ENCODE measurements at regions not wholly inside any gene's neighbourhood (a gene's known extent, or its start where the extent isn't known, plus 50 kb on each side); places are given as distances from the start of the nearest gene placed in this dataset.

DNA sequence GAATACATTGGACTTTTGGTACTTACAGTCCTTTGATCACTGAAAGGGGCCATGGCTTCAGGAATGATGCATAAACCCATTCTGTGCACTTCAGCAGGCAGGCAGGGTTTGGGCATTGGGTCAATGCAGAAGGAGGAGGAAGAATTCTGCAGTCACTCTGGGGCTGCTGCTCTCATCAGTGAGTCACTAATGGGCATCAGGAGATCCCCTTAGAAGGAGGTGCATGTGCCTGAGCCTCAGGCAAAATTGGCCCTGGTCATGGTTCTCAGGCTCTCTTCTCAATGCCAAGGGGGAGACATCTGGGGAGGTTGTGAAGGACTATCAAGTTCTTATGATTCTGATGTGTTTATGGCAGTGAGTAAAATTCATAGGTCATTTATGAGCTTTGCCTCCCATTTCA, 52.0 kb upstream of the TNP1 start:
- H3K27ac ChIP-seq, result no peak overlapping the region
- TF ChIP-seq, protein P1, sequence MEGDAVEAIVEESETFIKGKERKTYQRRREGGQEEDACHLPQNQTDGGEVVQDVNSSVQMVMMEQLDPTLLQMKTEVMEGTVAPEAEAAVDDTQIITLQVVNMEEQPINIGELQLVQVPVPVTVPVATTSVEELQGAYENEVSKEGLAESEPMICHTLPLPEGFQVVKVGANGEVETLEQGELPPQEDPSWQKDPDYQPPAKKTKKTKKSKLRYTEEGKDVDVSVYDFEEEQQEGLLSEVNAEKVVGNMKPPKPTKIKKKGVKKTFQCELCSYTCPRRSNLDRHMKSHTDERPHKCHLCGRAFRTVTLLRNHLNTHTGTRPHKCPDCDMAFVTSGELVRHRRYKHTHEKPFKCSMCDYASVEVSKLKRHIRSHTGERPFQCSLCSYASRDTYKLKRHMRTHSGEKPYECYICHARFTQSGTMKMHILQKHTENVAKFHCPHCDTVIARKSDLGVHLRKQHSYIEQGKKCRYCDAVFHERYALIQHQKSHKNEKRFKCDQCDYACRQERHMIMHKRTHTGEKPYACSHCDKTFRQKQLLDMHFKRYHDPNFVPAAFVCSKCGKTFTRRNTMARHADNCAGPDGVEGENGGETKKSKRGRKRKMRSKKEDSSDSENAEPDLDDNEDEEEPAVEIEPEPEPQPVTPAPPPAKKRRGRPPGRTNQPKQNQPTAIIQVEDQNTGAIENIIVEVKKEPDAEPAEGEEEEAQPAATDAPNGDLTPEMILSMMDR (IDR thresholded peaks at IDR 0.05), result no peak
- H3K9me3 ChIP-seq, result no peaks in the 10 kb centered on the region
- no peaks in the 10 kb centered on the region for H3K4me1 ChIP-seq (ENCODE audit: control insufficient read depth in 1 of 2, insufficient read depth in 1 of 2, low read depth in 1 of 2, low read length in 1 of 2)
- no peaks in the 10 kb centered on the region for H3K36me3 ChIP-seq
- H3K4me3 ChIP-seq (ENCODE audit: low read depth in 1 of 2, low read length in 1 of 2), result no peak overlapping the region
- H3K27me3 ChIP-seq, result no peaks in the 10 kb centered on the region

DNA sequence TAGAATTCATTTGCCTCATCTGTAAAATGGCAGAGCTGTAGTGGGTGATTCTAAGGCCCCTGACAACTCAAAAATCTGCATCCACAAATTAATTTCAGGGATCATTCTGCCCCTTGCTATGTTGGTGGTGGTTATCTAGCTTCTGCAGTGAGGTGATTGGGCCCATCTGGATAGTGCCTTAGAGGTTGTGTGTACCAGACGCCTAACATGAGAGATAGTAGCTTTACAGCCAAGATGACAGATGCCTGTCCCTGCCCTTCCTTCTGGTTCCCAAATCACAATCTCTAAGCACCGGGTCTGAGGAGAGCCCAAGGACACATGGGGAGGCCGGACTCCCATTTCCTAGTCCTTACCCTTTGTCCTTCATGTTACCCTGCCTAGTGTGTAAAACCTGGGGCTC, 51.1 kb upstream of the TNP1 start:
- TF ChIP-seq, protein P1 (IDR thresholded peaks at IDR 0.05), result no peak
- H3K27ac ChIP-seq, result no peak overlapping the region
- no peak overlapping the region for H3K4me3 ChIP-seq (ENCODE audit: low read depth in 1 of 2, low read length in 1 of 2)

DNA sequence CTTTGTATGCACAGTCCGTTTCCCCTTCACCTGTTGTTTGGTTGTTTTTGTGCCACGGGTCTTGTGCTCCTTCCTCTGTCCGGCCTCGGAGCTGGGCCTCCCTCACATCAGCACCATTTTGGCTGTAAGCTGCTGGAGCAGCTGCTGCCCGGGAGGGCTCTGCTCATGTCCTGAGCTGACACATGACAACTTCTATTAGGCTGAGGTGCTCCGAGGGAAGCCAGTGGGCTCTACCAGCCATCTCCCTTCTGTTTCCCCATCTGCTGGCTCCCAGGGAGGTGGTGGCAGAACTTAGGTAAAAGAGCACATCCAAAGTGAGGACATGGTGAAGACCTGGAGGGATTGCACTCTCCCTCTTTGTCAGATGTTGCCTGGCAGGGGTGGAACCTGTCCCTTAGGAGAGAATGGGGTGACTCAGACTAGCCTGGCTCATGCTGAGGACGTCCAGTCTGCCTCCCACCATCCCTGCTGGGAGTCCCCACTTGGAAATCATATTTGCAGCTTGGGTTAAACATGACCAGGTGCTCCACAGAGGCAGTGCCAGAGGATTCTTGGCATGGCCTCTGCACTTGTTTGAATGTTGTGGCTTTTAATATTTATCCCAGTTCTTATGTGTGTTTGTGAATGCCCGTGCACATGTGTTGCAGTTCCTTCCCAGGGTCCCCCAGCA, 49.8 kb upstream of the TNP1 start:
- H3K9me3 ChIP-seq, result no peaks in the 10 kb centered on the region
- no peaks in the 10 kb centered on the region for H3K4me1 ChIP-seq (ENCODE audit: control insufficient read depth in 1 of 2, insufficient read depth in 1 of 2, low read depth in 1 of 2, low read length in 1 of 2)
- no peaks in the 10 kb centered on the region for H3K27me3 ChIP-seq
- H3K4me3 ChIP-seq (ENCODE audit: low read depth in 1 of 2, low read length in 1 of 2), result no peak overlapping the region
- TF ChIP-seq, protein P1 (IDR thresholded peaks at IDR 0.05), result no peak
- H3K27ac ChIP-seq, result no peak overlapping the region
- H3K36me3 ChIP-seq, result no peaks in the 10 kb centered on the region

More for the DNA sequence above, 51.1 kb upstream of the TNP1 start:
- H3K9me3 ChIP-seq, result no peaks in the 10 kb centered on the region
- H3K27me3 ChIP-seq, result no peaks in the 10 kb centered on the region
- H3K36me3 ChIP-seq, result no peaks in the 10 kb centered on the region
- H3K4me1 ChIP-seq (ENCODE audit: control insufficient read depth in 1 of 2, insufficient read depth in 1 of 2, low read depth in 1 of 2, low read length in 1 of 2), result no peaks in the 10 kb centered on the region

Data from neutrophil (primary cell).